Stimulated activated CD8-positive, alpha-beta memory T cell treated with anti-CD3 and anti-CD28 coated beads, Interleukin-12 subunit alpha, Interleukin-12 subunit beta, amount 100 ng/mL, for 4 hours (primary cell): ENCODE measurements at regions not wholly inside any gene's neighbourhood (a gene's known extent, or its start where the extent isn't known, plus 50 kb on each side); places are given as distances from the start of the nearest gene placed in this dataset.

Source experiments
- DNase-seq: peaks from one replicate; pipeline ENCODE4 v3.0.0-alpha.2; 2020; ENCODE audit warnings: low read depth

DNA sequence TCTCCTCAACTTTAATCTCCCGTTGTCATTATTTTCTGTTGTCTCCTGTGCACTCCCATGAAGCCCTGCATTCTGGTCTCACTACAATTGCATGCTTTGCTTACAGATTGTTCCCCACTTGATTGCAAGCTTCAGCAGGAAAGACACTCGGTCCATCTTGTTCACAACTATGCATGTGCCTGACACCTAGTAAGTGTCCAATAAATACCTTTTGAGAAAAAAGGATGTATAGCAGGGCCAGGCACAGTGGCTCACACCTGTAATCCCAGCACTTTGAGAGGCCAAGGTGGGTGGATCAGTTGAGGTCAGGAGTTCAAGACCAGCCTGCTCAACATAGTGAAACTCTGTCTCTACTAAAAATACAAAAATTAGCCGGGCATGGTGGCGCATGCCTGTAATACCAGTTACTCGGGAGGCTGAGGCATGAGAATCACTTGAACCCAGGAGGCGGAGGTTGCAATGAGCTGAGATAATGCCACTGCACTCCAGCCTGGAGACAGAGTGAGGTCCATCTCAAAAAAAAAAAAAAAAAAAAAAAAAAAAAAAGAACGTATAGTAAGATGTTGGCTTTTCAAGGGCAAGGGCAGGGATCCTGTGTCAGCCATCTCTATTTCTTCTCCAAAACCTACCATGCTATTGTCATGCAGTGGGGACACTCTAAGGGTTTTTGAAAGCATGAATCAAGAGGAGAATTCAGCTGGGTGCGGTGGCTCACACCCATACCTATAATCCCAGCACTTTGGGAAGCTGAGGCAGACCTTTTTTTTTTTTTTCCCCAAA is 338.3 kb downstream of the MYCN start:
- no peak for DNase-seq

DNA sequence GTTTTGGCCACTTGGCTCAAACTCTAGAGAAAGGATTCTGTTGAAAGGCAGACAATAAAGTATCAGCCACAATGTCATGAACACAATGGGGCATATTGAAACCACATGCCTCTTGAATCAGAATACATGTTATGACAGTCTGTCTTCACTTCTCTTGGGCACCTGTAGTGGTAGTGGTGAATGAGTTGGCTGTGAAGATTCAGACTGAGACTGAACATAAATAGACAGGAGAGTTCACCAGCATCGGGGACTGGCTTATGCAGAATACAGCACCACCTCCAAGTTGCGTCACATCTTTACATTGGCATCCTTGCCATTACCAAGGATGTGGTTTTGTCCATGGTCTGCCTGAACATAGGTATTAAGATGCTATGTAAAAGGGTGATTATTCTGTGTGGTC is 336.8 kb downstream of the MYCN start:
- no peak for DNase-seq

DNA sequence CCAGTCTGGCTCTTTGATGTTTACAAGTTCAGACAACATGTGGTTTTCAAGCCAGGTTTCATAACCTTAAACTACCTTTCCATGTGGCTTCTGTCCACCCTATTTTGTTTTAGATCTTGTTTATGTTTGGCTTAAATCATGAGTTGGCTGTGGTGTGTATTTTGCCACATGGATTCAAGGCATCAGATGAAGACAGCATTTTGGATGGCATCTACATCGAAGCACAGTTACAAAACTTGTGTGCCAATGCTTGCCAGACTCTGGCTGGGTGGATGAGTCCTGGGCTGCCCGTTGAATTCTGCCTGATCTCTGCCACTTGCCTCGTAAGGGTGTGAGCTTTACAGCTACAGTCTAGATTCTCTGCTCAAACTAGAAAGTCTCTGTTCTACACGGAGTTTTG is 335.3 kb downstream of the MYCN start:
- no peak for DNase-seq

DNA sequence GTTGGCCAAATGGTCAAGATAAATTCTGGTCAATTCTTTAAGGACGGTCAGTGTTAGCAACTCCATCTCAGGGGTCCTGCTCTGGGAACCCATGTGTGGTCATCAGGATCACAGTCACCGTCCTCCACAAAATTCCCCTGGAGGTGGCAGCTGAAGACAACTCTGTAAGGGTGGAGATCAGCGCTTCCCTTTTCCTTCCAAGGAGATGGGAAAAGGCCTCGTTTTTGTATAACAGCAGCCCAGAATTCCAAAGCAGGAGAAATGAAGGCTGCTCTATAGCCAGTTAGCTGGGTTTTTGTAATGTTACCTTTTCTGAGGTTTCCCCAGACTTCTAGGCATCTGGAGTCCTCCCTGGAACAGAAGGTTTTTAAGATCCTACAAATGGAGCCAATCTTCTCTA is 334.8 kb downstream of the MYCN start:
- DNase-seq, result no peak

DNA sequence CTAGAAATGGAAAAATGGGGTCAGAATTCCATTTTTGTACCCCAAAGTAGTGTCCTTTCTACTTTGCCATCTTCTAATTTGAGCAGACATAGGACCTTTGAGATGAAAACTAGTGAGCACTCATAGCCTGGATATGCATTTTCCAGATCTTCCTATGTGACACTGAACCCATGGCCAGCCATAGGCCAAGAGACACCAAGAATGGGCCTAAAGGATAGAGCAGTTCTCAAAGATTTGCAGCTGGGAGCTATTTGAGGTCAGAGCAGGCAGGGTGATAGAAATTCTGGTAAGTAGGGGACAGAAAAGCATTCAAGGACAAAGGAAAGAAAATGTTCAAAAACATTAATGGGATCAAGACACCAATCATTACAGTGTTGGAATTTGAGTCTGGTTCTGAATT is 332.8 kb downstream of the MYCN start:
- DNase-seq, result no peak

DNA sequence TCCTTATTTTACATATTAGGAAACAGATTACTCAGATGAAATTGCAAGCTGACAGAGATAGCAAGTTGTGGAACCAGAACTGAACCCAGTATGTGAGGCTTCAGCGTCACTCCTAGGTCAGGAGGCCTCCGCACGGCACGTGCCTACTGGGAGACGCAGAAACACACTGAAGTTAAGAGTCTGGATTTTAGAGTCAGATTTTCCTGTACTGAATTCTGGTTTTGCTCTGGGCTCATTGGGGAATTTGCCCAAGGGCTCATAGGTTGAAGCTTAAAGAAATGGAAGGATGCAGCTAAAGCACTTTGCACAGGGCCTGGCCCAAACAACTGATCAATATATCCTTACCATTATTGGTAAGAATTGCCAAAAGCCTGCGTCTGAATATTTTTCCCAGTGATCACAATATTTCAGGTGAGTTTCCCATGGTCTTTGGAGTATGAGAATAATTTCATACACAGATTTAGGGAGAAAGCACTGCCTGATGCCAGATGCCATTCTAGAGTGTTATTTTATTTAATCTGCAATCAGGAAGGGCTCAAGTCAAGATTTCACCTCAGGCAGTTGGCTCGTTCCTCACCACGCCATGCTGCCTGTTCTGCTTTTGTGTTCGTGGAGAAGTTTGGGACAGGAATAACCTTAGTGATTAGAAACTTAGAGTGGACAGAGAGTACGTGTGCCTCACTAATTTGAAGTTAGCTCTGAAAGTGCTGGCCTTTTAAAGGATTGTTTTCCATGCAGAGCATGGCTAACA is 331.9 kb downstream of the MYCN start:
- no peak for DNase-seq

DNA sequence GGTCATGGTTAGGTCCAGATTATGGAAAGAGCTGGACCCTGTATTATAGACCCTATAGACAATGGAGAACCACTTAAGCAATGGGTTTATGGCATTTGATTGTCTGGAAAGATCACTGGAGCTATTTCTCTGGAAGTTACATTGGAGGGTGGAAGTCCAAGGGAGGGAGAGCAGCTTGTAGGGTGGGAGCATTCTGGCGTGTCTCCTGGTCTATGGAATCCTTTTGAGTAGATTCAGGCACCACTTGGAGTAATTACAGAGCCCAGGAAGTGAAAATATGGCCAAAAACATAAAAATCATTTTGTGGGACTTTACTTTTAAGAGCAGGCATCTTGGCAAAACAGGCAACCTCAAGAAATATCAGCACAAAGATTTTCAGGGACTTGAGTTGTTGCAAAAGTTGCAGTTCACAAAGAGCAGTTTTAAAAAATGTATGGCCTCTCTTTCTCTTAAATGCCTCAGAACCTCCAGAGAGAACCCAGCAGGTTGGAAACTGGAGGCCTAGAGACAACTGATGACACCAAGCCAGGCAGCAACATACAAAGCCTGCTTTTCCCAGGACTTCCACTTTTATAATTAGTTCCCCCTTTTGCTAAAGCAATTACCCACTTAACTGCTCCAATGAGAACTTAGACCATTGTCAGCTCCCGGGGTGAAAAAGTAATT is 331.0 kb downstream of the MYCN start:
- DNase-seq, result no peak

DNA sequence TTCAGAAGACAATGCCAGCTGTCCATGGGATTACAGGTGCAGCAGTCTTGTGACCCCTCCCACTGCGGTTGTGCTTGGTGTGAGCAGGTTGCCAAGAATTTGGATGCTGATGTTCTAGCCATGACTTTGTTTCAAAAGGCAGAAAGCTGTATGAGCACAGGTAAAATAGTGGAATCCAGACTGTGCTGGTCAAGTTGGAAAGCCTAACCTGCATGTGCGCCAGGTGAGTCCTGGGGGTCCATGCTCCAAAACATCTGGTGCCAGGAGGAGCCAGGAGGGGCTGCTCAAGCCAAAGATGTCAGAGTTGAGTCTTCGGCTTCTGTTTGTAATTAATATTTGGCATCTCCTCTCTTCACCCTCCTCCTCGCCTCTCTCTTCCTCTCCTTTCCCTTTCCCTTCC is 330.1 kb downstream of the MYCN start:
- DNase-seq, result no peak

DNA sequence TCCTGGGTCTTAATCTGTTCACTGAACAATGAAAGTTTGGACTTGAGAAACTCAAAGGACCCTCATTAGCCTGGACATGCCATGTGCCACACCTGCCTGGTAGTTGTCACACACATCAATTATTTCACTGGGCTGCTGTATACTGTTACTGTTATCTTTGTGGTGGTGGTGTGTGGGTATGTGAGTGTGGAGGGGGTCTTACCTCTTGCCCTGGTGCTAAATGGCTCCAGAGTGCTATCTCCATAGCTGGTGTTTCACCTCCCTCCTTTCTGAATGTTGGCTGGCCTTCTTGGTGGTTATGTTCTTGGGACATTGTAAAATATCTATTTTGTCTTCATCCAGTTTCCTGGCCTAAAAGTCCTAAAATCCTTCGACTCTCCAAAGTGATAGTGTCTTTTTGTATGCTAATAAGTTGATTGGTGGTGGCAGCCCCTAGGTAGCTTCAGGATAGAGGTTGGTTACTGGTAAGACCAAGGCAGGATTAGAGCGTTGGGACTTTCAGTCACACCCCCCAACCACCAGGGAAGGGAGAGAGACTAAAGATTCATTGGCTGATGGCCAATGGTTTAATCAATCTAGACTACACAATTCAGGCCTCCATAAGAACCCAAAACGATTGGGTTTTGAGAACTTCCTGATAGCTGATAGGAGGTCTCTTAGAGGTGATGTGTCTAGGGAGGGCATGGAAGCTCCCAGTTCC is 328.1 kb downstream of the MYCN start:
- DNase-seq, result no peak

DNA sequence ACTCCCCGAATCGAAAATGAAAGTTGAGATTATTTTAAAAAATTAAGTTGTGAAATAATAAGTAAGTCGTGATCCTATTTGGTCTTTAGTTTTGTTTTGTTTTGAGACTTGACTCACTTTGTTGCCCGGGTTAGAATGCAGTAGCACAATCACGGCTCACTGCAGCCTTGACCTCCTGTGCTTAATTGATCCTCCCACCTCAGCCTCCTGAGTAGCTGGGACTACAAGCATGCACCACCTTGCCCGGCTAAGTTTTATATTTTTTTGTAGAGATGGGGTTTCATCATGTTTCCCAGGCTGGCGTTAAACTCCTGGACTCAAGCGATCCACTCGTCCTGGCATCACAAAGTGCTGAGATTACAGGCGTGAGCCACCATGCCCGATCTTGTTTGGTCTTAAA is 326.2 kb downstream of the MYCN start:
- no peak for DNase-seq

DNA sequence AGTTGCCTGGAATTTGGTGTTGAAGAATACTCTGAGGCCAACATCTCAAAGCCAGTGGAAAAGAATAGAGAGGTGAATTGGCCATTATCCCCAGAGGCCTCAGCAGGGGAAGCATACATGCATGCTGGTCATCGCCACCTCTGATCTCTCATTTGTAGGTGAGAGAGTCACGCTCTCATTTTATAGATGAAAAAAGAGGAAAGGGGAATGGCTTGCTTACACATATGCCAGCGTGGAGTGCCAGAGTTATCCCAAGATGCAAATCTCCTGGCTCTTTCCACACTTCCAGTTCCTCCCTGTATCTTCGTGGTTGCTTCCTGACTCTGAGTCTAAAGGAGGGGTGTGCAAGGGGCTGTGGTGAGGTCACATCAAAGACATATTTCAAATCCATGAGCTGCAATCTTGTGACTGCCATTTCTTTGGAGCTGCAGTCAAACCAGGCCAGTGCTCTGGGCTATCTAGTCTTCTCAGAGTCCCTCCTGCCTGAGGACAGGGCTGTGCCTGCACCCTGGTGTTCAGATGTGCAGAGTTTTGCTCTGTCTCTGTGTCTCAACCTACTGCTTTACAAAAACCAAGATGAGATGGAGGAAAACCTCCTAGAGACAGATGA is 324.7 kb downstream of the MYCN start:
- no peak for DNase-seq

DNA sequence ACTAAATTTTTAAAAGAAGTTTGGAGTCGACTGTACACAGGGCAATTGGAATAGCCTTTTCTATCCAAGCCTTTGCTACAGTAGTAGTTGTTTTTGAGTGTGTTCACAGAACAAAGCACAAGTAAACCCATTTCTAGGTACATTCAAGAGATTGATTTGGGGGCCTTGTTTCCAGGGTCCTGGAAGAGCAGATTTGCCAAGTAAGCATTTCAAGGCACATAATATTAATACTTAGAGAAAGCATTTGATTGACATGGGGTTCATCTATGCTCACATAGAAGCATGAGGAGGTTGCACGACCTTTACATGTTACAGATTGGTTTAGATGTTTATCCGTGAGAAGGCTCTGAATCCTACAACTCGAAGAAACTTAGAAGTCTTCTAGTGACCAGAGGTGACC is 324.1 kb downstream of the MYCN start:
- no peak for DNase-seq

DNA sequence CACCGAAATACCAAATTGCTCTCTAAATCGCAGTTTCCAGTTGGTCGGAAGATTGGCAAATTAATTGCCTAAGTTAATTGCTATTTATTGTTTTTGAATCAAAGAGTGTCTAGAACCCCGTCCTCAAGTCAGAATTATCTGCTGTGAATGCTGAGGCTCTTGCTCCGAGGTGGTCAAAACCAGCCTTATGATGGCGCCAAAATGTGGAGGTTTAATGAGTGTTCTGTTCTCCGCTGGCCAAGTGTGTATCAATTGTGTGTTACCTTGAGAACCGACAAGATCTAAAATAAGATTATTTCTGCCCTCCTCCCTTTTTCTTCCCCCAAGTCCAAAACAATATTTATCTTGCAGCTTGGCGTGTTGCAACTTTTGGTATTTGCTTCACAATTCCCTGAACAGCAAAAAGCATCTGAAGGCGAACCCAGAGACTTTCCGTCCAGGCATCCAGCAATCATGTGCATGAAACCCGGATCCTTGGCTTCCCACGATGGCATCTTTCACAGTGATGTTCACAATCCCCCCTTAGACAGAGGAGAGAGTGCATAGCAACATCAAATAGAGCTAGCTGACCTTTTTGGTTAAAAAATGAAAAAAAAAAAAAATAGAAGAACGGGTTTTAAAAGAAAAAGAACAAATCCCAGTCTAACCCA is 323.0 kb downstream of the MYCN start:
- DNase-seq, result no peak

DNA sequence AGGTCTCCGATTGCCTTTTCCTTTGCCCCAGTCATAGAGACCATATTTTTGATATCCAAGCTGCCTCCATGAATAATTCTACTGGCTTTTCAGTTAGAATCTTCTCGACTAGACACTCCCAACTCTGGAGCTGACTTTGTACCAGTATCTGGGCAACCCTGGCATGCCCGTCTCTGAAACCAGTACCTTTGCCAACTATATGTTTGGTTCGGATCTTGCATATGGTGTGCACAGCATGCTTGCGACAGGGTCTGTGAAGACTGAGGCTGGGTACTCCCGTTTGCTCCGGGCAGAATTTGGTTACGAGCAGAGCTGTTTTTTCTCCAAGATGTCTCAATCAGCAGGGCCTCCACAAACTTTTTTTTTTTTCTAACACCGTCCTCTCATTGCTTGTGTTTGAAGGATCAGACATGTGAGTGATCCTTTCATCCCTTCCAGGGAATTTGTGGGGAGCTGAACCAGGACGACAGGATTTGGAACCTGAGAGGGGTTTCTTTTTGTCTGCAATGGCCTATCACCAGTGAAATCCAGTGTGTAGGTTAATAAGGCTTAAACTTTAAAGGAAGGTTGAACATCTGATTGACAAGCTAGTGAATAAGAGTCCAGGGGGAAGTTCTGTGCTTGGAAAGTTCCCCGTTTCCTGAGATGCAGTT is 322.3 kb downstream of the MYCN start:
- DNase-seq, result no peak

DNA sequence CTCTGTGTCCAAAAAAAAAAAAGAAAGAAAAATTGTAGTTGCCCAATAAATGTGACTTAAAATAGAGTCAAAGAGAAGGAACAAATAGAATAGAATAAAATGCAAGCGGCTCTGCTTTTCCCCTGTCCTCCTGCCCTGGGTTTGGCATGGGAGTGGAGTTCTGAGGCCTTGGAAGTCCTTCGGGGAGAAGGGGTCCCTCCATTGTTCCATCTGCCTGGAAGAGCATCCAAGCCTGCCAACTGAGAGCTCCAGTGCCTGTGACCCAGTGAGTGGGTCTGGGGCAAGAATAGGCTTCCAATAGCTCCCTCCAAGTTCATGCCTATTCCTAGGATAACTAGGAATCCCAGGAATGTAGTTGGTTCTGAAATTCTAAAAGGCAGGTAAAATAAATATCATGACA is 321.4 kb downstream of the MYCN start:
- DNase-seq, result no peak

DNA sequence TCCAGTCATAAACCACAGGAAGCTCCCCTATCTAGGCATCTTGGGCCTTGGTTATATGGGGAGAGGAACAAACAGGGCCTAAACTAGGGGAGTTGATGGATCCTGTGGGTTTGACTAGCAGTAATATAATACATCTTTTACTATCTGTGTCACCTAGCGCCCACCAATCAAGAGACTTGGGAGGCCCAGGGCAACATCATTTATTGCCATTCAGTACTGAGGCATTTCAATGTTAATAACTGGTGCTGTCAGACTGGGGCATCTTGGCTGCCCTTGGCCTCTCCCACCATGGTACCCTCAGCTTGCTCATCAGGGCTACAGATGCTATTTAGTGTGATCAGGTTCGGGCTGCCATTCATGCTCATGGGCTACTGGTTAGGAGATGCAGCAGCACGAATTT is 320.7 kb downstream of the MYCN start:
- no peak for DNase-seq

DNA sequence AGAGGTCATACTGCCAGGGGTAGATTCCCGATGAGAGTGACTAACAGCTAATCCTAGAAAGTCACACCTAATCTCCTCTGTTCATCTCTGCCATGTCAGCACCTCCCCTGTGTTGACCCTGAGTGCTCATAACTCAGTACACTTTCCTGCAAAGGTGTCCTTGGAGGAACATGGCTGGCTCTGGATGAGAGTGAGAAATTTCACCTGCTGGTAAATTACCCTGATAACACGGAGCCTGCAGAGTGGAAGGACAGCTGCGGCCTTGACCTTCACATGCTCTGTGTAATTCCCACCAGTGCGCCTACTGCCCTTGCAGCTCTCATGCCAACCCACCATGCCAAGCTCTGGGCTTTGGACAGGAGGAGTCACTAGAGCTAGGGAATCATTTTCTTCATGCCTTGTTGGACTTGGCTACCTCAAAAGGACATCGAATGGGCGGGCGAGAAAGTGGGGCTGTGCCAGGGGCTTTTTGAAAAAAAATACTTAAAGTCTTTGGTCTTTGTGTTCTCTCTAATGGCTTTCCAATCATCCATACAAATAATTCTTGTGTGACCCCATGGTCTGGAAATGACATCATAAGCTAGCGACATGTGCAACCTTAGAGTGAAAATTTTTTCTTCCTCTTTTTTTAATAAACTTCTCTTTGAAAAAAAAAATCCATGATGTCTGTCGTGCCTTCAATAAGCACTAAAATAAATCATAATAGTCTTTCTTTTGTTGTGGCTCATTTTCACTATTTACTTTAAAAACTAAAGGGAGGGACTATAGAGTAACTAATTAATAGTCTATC is 319.9 kb downstream of the MYCN start:
- DNase-seq, result no peak

DNA sequence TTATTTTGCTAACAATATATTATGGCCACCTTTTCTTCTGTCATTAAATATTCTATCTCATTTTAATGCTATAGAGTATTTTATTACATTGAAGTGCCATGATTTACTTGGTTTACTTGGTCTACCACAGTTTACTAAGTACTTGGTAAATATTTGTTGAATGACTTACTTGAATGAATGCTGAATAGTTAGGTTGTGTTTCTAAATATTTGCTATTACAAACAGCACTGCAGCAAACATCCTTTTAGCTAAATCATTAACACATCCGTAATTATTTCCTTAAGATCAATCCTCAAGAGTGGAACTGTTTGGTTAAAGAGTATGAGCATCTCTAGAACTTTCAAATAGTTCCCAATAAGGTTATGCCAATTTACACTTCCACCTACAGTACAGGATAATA is 318.7 kb downstream of the MYCN start:
- no peak for DNase-seq

DNA sequence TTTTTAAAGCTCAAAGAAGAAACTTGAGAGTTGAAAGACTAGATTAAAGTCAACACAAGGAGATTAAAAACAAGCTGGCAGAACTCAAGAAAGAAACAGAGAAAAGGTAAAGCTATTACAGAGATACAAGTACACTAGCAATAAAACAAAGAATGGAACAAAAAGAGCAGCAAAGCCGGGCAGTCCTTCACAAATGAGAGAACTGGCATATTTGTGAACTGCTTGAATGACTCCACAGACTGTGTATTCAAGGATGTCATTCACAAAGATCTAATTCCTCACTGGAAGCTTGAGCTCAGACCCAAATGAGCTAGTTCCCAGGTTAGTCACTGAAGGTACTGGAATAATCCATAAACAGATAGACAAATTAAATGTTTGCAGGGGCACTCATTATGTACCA is 318.0 kb downstream of the MYCN start:
- no peak for DNase-seq

DNA sequence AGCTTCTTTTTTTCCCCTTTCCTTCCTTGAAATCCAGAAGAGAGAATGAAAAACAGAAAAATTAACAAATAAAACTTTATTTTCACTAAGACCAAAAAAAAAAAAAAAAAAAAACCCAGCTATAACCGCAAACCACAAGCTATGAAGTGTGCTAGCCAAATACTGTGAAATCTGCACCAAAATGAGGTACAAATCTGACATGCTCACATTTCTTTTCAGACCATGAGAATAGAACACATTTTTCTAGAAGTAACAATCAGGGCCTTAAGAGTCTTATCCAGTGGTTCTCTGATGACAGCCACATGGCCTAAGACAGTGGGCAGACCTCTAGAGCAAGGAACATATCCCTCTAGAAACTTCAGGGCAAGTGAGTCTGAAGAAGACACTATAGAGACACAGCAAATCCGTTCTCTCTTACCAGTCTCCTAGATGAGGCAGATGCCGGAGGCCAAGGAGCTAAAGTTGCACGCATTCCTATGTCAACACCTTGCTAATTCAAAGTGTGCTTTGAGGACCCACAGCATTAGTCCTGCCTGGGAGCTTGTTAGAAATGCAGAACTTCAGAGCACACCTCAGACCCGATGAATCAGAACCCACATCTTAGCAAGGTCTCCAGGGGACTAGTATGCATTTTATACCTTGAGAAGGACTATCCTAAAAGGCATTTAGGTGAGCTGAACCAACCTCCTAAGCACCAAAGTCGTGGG is 317.1 kb downstream of the MYCN start:
- DNase-seq, result no peak
